Activated T-cell treated with anti-CD3 and anti-CD28 coated beads for 4 hours (primary cell): ENCODE measurements at regions not wholly inside any gene's neighbourhood (a gene's known extent, or its start where the extent isn't known, plus 50 kb on each side); places are given as distances from the start of the nearest gene placed in this dataset.

Experiments used
- DNase-seq: peaks from one replicate; pipeline ENCODE4 v3.0.0-alpha.2; 2020

DNA sequence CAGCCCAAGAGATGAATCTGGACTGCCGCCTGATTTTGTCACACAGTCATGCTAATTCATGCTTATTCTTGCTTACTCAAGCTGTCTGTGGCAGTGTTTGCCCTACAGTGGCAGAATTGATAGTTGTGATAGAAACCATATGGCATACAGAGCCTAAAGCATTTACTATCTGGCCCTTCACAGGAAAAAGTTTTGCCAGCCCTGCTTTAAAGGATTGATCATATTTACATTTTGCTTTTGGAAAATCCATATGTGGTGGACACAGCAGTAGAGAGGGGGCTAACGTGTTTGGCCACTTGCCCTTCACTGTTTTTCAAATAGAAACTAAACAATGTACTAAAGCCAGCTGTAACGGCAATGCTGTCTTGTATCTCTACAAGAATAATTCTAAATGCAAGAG lies 974.0 kb upstream of the GHITM start:
- no peak for DNase-seq

DNA sequence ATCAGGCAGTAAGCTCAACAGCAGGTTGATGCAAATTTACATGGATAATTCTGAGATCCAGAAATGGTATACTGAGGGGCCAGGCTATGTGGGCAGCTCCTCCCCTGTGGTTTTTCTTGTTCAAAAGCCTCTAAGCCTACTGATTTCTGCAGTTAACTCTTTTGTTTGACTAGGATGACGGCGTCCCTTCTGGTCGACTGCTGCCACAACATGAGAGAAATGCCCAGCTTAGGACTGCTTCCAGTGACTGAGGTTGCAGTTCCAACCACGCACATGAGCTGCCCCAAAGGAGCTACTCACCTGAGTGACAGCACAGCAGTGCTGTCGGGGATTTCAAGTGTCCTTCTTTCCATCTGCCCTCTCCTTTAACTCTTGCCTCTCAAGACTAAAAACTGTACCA lies 973.0 kb upstream of the GHITM start:
- DNase-seq: no peak

DNA sequence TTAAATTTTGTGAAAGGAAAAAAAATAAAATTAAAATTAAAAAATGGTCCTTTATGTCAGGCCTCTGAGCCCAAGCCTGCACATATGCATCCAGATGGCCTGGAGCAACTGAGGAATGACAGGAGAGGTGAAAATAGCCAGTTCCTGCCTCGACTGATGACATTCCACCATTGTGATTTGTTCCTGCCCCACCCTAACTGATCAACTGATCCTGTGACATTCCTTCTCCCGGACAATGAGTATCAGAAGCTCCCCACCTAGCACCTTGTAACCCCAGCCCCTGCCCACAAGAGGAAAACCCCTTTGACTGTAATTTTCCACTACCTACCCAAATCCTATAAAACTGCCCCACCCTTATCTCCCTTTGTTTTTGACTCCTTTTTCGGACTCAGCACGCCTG lies 972.2 kb upstream of the GHITM start:
- no peak for DNase-seq

DNA sequence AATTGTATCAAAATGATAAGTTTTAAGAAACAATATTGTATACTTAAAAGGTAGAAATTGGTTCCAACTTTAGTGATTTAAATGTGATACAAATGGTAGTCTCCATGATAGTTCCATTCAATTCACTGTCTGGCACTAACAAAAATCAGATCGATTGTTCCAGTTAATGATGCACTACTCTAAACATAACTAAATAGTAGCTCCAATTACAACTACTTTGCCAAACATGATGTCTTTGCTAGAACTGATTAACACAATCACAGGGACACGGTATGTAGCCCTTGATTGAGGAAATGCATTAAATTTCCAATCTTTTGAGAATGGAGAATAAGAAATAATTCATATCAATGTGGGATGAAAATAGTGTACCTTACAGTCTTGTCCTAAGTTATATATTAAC lies 962.4 kb upstream of the GHITM start:
- no peak for DNase-seq

DNA sequence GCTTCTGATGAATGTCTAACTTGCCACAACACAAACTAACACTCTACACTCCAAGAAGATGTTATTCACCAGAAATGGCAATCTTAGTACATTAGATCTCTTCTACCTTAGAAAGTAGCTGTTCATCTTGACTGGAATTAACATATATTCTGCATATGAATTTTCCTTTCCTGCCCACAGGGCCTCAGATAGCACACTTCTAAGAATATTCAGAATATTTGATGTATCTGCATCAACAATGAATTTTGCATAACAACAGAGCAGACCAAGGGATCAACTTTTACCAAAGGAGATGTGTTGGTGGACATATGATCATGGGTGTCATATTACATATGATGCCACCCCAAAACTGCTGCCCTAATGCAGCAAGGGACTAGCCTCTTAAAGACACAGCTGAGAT lies 960.8 kb upstream of the GHITM start:
- no peak for DNase-seq

DNA sequence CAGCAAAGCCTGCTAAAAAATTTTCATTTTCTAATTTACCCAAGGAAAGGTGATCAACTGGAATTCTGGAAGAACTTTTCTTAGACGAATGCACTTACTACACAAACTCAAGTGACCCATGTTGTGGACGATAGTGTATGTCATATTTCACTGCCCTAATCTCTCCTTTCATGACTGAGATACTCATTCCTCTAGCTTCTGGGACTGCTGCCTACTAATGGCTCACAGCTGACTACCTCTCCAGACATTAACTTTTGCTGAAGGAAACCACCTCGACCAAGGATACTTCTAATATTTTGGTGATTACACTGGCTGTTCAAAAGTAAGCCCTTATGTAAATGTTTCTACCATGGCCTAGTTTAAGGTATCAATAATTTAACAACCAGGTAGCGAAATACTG lies 959.9 kb upstream of the GHITM start:
- DNase-seq: no peak

DNA sequence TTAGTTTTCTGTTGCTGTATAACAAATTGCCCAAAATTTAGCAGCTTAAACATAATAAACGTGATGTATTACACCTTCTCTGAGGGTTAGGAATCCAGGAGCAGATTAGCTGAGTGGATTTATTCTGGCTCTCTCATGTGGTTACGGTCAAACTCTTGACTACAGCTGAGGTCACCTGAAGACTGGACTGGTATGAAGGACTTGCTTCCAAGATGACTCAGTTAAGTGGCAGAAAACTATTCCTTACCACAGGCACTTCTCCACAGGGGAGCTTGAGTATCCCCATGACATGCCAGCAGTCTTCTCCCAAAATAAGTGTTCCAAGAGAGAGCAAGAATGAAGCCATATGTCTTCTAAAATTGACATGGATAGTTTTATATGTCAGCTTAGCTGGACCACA lies 957.2 kb upstream of the GHITM start:
- DNase-seq: no peak

DNA sequence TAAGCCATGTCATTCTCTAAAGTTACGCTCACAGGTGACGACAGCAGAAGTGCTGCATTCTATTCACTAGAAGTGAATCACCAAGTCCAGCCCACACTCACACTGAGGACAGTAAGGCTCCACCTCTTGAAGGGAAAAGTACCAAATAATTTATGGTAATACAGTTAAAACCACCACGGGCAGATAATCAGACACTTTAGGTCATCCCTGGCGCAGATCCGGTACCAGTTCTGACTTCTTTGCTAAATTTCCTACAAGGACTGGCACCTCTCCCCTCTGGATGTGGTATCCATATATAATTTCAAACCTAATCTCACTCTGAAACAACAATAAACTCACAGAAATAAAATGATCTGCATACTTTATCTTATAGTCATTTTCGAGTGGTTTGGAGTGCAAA lies 954.7 kb upstream of the GHITM start:
- no peak for DNase-seq

DNA sequence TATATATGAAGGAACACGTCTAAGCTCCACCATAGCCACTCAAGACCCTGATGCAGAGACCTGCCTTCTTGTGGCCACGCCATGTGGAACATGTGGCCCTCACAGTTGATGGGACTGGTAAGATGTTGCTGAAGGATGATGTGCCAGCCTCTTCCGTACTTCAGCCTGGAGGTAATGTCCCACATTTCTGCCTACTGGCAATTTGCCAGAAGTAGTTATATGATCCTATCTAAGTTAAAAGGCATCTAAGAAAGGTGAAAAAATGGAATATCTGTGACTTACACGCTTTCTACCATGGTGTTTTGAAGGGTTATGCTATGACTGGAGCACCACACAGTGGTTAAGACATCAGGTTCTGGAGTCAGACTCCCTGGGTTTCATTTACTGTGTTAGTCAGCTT lies 948.7 kb upstream of the GHITM start:
- no peak for DNase-seq

DNA sequence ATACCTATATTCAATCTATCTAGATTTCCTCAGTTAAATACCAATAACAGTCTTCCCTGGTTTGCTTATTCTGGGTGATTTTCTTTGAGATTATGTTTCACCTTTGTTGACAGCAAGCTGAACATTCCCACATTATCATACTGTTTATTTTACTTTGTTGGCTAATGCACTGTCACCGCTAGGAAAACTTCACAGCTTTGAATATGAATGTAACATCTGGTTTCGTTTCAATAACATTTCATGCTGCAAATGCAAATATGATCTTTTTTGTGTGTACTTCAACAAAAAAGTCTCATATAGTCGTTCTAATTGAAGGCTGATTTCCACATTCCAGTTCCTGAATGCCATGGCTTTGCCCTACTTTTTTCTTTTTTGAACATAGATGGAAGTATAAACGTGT lies 946.3 kb upstream of the GHITM start:
- DNase-seq: no peak

DNA sequence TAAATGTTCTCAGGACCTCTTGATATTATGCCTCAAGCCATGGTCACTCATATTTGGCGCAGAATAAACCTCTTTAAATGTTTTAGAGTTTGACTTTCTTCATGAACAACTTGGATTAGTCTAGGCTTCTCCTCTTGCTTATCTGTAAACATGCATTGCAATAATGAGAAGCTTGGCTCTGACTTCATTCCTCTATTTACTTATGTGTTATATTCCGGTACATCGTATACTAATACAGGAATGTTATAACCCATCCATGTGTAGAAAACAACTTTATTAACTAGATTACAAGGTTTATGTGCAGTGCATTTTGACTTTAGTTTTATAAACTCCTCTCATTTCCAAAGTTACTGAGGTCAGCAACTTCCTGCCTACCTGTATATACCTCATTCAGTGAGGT lies 944.3 kb upstream of the GHITM start:
- no peak for DNase-seq

DNA sequence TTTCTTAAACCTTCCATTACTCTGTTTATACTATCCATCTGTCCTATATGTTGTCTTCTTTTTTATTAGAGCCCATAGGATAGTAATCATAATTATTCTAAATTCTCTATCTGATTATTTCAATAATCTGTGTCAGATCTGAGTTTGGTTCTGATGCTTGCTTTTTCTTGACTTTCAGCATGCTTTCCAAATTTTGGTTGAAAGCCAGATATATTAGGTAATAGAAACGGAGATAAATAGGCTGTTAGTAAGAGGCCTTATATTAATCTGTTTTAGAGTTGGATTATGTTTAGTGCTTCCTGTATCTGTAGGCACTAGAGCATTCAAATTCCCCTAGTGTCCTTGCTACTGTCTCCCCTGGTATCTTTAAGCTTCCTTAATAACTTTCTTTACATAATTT lies 939.9 kb upstream of the GHITM start:
- no peak for DNase-seq

DNA sequence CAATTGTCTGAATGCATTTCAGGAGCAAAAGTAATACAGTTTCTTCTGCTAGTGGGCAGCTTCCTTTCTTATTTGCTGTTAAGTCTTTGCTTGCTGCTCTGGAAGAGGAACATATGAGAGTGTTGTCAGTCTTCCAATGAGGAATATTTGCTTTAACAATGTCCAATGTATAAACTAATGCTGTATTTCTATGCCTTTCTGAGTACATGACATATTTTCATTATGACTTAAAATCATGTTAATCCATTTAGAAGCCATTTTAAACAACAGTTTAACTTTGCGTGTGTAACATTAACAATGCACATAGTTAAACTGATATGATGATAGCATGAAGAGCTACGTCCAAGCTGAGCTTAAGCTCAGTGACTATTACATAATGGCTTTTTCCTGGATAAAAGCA lies 933.4 kb upstream of the GHITM start:
- no peak for DNase-seq

DNA sequence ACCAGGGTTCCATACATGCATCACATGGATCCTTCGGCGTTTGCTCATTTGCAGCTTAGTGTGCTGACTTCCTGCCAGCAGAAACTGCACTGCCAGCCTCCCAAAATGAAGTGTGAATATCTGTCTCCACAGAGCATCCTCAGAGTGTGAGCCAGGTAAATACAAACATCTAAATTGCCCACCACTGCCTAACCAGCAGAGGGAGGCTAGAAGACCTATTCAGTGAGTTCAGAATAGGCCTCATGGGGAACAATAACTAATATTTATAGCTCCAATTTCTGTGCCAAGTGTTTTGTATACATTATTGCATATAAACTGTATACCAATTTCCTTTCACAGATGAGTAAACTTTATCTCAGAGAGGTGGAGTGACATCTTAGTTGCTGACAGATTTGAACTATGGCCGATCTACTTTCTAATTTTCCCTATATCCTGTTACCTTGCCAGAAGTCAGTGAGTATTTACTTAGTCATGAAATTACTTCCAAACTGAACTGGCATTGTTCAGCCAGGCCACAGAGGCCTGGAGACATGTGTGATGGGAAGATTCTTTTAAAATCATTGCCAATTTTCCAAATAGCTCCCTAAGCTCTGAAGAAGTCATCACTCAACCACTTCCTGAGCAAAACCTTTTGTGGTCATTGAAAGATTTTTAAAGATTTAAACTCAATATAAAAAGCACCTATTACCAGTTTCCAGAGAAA lies 926.5 kb upstream of the GHITM start:
- DNase-seq: no peak

DNA sequence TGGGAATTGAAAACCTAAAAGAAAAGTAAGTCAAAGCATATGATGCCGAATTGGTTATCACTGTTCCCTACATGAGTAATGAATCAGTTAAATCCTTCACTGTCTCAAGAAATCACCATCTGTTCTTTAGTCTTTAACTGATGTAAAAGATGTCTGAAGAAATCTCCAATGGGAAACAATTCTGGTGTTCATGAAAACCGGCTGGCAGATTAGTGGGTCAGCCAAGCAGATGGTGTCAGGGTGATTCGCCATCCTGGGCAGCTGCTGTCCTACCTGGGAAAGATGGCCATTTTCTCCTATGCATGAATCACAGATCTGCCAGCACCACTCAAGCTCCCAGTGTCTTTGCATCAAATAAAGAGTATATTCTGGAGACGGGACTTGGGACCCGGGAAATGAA lies 925.2 kb upstream of the GHITM start:
- DNase-seq: no peak

DNA sequence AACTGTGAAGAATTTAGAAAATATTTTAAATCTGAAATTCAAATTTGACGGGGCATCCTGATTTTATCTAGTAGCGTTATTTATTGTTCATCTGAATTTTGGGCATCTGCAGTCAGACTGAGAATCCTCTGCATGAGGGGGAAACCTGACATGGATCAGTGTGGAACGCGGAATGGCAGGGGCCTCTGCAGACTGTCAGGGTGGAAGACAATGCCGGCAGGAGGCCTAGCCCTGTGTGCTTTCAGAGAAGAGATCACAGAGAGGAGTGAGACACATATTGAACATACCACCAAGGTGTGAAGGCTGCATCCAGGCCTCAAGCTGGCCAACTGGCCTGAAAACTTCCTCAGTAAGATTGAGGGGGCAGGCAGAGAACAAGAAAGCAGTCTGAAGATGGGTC lies 921.1 kb upstream of the GHITM start:
- no peak for DNase-seq

DNA sequence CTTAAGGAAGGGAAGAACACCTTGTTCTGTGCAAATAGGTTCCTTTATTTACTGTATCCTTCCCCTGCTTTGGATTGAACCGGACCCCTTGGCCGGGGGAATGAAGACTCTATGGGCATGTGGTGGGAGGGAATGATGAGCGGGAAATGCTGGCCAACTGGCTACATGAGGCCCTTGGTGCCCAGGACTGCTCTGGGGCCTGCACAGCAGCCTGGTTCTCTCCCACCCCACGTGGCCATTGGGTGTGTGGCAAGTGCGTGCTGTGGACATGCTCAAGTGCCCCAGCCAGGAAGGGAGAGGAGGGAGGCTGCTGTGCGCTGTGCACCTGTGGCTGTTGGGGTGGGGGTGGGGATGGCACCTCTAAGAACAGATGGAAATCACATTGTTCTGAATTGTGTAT lies 917.0 kb upstream of the GHITM start:
- DNase-seq: no peak

DNA sequence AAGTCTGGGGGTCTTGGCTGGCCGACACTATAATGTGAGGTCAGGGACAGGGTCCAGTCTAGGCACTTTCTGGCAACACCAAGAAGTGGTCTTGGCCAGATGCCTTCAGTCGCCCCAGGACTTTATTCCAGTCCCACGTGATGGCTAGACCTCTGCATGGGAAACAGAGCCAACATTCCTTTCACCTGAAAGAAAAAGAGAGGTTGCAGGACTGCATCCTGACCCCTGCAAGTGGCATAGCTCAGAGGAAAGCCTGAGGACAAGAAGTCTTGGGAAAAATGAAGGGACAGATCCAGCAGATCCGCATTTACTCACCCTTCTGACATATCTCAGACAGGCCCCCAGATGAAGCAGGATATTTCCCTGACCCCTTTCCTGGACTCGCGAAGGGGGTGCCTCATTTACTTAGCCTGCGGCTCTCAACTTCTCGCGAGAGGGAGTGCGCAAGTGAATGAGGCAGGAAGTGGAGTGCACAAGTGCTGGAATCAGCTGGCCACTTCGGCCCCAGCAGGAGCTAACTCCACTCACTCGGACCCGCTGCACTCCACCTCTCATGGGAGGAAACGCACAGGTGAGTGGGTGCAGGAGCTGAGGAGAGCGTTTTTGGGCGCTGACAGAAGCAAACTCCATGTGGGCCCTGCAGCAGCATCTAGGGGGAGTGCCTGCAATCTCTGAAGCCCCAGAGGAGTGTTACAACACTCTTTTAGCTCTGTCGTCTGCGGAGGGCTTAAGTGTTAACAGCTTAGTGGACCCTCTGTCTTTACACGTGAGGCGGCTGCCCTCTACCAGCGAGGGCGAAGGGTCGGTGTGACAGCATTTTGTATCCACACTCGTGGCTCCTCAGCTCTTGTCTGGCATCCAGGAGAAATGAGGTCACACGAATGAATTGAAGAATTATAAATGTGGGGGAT lies 916.2 kb upstream of the GHITM start:
- DNase-seq: no peak

DNA sequence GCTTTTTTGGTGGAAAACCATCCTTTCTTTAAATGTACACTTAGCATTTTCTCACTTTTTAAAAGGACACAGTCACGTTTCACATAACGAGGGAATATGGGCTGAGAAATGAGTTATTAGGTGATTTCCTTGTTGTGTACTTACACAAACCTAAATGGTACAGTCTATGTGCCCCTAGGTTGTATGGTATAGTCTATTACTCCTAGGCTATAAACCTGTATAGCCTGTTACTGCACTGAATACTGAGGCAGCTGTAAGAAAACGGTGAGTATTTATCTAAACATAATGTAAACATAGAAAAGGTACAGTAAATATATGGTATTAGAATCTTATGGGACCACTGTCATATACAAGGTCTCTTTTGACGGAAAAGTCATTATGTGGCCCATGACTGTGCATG lies 913.5 kb upstream of the GHITM start:
- no peak for DNase-seq

DNA sequence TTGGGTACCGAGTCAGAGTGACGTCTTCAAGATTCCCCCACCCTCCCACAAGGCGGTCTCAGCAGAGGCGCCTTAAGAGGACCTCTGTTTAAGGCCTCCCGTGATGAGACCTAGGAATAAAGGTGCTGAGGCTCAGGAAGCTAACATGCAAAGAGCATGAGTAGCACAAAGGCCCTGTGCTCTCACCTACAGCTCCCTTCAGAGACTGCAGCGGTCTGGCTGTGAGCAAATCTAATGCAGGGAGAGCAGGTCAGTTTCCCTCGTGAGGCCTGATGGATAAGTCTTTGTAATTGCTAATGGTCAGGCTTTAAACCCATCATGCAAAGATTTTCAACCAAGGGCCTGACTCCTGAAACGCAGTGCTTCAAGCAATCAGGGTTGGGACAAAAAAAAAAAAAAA lies 909.3 kb upstream of the GHITM start:
- DNase-seq: no peak

DNA sequence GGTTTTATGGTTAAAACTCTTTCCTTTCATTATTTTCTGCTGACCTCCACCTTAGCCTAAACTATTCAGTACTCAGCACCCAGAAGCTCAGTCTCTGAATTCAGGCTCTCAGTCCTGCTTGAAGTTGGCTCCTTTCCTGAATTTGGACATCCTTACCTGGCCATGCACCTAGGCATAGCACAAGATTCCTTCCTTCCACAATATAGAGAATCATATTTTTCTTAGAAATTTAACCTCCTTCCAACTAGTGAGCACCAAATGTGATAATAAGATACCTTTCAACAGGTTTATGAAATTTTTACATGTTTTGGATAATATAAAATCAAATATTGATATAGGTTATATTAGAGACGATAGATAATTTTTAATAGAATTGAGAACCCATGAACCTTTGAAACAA lies 905.6 kb upstream of the GHITM start:
- DNase-seq: no peak

DNA sequence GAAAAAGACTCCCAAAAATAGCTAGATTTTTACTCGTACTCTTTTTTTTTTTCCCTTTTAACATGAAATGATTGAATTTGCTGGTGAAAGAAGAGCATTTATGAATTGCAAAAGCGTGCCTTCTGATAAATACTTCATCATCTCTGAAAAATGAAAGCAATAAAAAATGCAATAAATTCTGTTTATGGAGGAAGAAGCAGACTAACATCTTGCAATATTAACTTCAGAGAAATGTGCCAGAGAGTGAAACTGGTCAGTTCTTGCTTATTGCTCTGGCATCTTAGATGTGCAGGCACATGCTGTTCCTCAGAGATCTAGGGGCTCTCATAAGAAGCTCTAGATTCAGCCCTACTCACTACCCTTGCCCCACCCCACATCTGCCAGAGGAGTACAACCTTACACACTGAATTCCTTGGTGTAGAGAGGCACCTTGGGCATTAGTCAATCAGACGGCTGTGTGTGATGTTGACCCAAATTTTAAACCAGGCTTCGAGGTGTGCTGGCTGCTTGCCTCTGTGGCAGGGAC lies 891.1 kb upstream of the GHITM start:
- DNase-seq: no peak

DNA sequence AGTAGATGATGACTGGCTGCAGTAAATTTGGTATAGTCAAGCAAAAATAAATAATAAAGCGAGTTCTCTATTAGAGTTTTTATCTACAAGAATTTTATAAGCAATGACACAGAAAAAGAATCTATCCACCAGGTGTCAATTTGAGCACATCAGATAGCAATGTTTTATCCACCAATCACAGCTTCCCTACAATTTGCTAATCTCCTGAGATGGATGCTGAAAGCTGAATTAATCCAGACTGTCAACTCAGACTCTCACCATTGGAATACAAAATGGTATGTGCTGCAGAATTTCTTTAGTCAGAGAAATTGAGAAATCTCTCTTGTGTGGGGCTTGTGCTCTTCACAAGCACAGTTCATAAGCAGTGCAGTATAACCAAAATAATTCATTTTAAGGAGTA lies 888.9 kb upstream of the GHITM start:
- no peak for DNase-seq

DNA sequence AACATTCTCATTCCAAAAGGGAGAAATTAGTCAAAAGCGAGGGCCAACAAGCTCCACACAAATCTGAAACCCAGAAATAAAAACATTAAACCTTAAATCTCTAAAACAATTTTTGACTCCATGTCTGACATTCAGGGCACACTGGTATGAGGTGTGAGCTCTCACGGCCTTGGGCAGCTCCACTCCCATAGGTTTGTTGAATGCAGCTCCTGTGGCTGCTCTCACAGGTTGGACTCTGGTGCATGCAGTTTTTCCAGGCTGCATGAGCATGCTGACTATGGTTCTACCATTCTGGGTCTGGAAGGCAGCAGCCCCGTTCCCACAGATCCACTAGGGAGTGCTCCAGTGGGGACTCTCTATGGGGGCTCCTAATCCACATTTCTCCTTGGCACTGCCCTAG lies 887.1 kb upstream of the GHITM start:
- no peak for DNase-seq

DNA sequence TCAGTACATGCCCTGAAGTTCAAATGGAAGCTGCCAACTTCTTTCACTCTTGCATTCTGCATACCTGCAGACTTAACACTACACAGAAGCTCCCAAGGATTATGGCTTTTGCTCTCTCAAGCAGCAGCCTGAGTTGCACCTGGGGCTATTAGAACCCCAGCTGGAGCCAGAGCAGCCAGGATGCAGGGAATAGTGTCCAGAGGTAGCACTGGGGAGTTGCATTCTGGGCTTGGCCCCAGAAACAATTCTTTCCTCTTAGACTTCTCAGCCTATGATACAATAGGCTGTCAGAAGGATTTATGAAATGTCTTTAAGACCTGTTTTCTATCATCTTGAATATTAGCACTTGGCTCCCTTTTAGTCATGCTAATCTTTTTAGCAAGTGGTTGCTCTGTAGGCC lies 886.7 kb upstream of the GHITM start:
- DNase-seq: no peak
